ENCODE measurements at regions not wholly inside any gene's neighbourhood (a gene's known extent, or its start where the extent isn't known, plus 50 kb on each side); places are given as distances from the start of the nearest gene placed in this dataset.

DNA sequence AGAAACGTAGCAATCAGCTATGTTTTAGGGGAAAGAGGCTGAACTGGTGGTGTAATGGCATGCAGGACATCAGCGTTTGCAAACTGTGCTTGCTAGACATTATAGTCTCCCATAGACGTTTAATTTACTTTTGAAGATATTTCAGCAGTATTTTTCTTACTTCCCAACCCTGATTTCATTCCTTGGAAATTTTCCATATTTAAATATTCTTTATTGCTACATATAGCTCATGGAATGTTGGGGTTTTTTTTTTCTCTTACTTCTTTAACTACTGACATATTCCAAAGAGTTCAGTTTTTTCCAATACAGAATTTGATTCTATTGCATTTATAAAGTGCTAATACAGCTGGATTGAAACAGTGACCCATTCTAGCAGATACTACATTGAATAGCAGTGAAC is 694.4 kb upstream of the CITED2 start:
- DNase-seq (ENCODE audit: low read depth, low spot score) = no peak
- Mint-ChIP-seq H3K36me3 (ENCODE audit: low read depth) (no peaks in the 10 kb centered on the region), H3K9me3 (no peaks in the 10 kb centered on the region), H3K4me1 (peaks cover 7% of the 10 kb centered on the region), H3K27me3 (ENCODE audit: low read depth) (no peaks in the 10 kb centered on the region), H3K27ac (ENCODE audit: unreplicated experiment) (no peak overlapping the region), H3K4me3 (no peak overlapping the region)
- TF ChIP-seq, protein P1, sequence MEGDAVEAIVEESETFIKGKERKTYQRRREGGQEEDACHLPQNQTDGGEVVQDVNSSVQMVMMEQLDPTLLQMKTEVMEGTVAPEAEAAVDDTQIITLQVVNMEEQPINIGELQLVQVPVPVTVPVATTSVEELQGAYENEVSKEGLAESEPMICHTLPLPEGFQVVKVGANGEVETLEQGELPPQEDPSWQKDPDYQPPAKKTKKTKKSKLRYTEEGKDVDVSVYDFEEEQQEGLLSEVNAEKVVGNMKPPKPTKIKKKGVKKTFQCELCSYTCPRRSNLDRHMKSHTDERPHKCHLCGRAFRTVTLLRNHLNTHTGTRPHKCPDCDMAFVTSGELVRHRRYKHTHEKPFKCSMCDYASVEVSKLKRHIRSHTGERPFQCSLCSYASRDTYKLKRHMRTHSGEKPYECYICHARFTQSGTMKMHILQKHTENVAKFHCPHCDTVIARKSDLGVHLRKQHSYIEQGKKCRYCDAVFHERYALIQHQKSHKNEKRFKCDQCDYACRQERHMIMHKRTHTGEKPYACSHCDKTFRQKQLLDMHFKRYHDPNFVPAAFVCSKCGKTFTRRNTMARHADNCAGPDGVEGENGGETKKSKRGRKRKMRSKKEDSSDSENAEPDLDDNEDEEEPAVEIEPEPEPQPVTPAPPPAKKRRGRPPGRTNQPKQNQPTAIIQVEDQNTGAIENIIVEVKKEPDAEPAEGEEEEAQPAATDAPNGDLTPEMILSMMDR (conservative IDR thresholded peaks at IDR 0.05) = no peak

DNA sequence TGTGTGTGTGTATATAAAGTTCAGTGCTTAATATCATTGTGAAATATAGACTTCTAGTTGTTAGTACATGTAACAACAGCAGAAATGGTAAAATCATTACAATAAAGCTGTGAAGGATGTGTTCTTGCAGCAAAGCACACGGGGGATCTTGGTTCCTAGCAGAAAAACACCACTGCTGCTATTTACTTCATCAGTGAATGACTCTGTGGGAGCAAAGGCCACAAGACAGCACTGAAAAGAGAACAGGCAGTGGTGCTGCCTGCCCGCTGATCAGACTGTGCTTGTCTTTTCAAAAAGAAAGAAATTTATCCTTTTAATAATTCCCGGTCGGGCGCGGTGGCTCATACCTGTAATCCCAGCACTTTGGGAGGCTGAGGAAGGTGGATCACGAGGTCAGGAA is 689.9 kb upstream of the CITED2 start:
- Mint-ChIP-seq H3K4me1 (peaks cover 15% of the 10 kb centered on the region), H3K27me3 (ENCODE audit: low read depth) (no peaks in the 10 kb centered on the region), H3K9me3 (peaks cover 4% of the 10 kb centered on the region), H3K4me3 (no peak overlapping the region), H3K36me3 (ENCODE audit: low read depth) (no peaks in the 10 kb centered on the region), H3K27ac (ENCODE audit: unreplicated experiment) (no peak overlapping the region)
- TF ChIP-seq, protein P1 (conservative IDR thresholded peaks at IDR 0.05) = no peak
- no peak for DNase-seq (ENCODE audit: low read depth, low spot score)

DNA sequence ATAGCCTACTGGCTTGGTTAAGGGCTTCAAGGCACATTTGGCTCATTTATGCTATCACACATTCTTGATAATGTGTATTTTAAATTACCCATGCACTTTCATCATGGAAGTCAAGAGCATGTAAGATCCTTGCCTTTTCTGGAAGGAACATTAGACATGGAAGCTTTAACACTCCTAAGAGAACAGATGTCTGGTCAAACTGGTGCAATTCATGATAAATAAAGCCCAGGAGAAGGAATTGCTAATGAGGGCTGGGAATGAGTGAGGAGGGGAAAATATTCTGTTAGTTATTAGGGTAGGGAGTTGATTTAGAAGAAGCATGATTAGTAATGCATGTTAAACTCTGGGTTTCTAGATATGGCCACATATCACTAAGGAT is 688.6 kb upstream of the CITED2 start:
- peaks cover 15% of the 10 kb centered on the region for H3K4me1 Mint-ChIP-seq
- no peak overlapping the region for H3K27ac Mint-ChIP-seq (ENCODE audit: unreplicated experiment)
- no peaks in the 10 kb centered on the region for H3K36me3 Mint-ChIP-seq (ENCODE audit: low read depth)
- DNase-seq (ENCODE audit: low read depth, low spot score) = no peak
- H3K9me3 Mint-ChIP-seq = peaks cover 4% of the 10 kb centered on the region
- TF ChIP-seq, protein P1 (conservative IDR thresholded peaks at IDR 0.05) = no peak
- H3K4me3 Mint-ChIP-seq = no peak overlapping the region
- H3K27me3 Mint-ChIP-seq (ENCODE audit: low read depth) = no peaks in the 10 kb centered on the region

DNA sequence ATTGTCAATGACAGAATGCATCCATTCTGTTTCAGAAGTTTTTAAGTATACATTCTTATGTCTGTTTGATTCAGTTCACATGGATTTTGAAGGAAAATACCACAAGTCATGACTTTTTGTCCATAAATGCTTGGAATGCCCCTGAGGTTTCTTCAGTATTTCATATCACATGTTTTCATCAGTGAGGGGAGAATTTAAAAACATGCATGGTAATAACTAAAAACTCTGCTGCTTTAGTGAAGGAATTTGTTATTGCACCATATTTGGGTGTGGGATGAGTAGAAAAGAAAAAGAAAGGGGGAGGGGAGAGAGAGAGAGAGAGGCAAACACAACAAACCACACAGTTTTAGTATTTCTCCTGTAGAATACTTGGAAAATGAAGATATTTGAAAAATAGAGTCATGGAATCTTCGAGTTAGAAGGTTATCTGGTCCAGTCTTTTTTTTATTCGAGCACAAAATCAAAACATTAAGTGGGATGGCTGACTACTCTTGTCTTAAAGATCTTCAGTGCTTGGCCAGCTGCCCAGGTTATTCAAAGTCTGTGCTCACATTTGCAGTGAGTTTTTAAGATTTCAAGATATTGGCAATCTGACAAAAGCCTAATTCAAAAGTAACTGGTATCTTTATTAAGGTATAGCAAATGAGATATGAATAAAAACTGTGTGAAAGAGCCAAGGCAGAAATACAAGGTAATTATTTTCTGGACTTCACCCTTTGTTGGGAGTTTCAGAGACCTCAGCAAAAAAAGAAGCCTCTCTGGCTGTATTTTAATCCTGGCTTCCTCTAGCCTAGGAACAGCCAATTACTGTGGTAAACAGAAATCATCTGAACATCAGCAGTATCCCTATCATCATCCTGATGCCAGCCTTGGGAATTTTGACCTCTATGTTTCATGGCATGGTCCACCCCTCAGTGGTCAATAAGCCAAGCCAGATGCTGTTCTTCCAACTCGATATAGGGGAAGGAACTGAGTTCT is 687.9 kb upstream of the CITED2 start:
- H3K36me3 Mint-ChIP-seq (ENCODE audit: low read depth) = no peaks in the 10 kb centered on the region
- TF ChIP-seq, protein P1 (conservative IDR thresholded peaks at IDR 0.05) = no peak
- no peak for DNase-seq (ENCODE audit: low read depth, low spot score)
- peaks cover 4% of the 10 kb centered on the region for H3K9me3 Mint-ChIP-seq
- H3K4me1 Mint-ChIP-seq = peaks cover 15% of the 10 kb centered on the region
- H3K4me3 Mint-ChIP-seq = no peak overlapping the region
- no peaks in the 10 kb centered on the region for H3K27me3 Mint-ChIP-seq (ENCODE audit: low read depth)
- H3K27ac Mint-ChIP-seq (ENCODE audit: unreplicated experiment) = no peak overlapping the region

DNA sequence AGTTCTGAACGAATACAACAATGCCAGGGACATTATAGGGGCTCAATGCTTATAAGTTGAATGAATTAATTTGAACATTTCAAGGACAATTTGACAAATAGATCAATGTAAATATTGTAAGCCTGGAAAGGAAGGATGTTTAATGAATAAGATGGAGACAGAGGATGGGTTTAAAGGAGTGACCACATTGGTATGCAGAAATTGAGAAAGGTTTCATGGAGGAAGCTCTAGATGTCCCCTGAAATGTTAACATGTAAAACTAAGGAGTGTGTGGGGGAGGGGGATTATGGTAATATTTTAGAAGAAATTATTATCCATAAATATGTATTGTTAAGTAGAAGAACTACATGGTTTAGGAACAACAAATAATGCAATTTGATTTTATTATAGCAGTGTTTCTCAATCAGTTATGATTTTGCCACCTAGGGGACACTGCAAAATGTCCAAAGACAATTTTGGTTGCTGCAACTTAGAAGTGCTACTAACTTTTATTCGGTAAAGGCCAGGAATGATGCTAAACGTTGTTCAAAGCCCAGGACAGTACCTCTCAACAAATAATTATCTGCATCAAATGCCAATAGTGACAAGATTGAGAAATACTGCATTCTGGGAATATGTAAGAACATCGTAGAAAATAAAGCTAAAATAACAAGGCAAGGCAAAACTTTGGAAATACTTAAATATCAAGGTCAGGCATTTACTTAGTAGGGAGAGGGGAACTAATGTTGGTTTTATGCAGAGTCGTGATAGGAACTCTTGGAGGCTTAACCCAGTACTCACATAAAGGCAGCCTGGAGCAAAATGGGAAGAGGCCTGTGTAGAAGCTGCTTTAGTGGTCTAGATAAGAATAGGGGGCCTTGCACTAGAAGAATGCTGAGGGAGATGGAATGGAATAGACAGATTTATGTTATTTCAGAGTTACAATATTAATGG is 686.9 kb upstream of the CITED2 start:
- TF ChIP-seq, protein P1 (conservative IDR thresholded peaks at IDR 0.05) = no peak
- no peak overlapping the region for H3K4me3 Mint-ChIP-seq
- no peaks in the 10 kb centered on the region for H3K36me3 Mint-ChIP-seq (ENCODE audit: low read depth)
- H3K27ac Mint-ChIP-seq (ENCODE audit: unreplicated experiment) = no peak overlapping the region
- H3K4me1 Mint-ChIP-seq = peaks cover 22% of the 10 kb centered on the region
- no peaks in the 10 kb centered on the region for H3K27me3 Mint-ChIP-seq (ENCODE audit: low read depth)
- no peak for DNase-seq (ENCODE audit: low read depth, low spot score)
- H3K9me3 Mint-ChIP-seq = peaks cover 10% of the 10 kb centered on the region

Data from neural crest cell (in vitro differentiated cells).